ENCODE measurements at regions not wholly inside any gene's neighbourhood (a gene's known extent, or its start where the extent isn't known, plus 50 kb on each side); places are given as distances from the start of the nearest gene placed in this dataset.

- no peak for TF ChIP-seq JUND (IDR thresholded peaks at IDR 0.05; ENCODE audit: low read depth)
- in situ Hi-C loops (cut with HindIII; ENCODE audit: low pct_unique_long_range_greater_than_20kb, low sequenced_read_pairs) = no loop called here
- DNase-seq (ENCODE audit: low read depth in 1 of 2, low spot score in 1 of 2) = no peak
Measured at GRCh38 chr13:106722620-106723019, 154.7 kb upstream of the ARGLU1 start.

- TF ChIP-seq JUND (IDR thresholded peaks at IDR 0.05; ENCODE audit: low read depth) = no peak
- no peak for DNase-seq (ENCODE audit: low read depth in 1 of 2, low spot score in 1 of 2)
- in situ Hi-C loops (cut with HindIII; ENCODE audit: low pct_unique_long_range_greater_than_20kb, low sequenced_read_pairs) = no loop called here
Measured at GRCh38 chr13:106721599-106721998, 153.7 kb upstream of the ARGLU1 start.

- TF ChIP-seq JUND (IDR thresholded peaks at IDR 0.05; ENCODE audit: low read depth) = no peak
- no peak for DNase-seq (ENCODE audit: low read depth in 1 of 2, low spot score in 1 of 2)
- in situ Hi-C loops (cut with HindIII; ENCODE audit: low pct_unique_long_range_greater_than_20kb, low sequenced_read_pairs) = no loop called here
Measured at GRCh38 chr13:106714271-106714982, 146.5 kb upstream of the ARGLU1 start.

GRCh38 chr13:106712381-106712780, 144.4 kb upstream of the ARGLU1 start:
- no peak for TF ChIP-seq JUND (IDR thresholded peaks at IDR 0.05; ENCODE audit: low read depth)
- DNase-seq (ENCODE audit: low read depth in 1 of 2, low spot score in 1 of 2) = no peak
- in situ Hi-C loops (cut with HindIII; ENCODE audit: low pct_unique_long_range_greater_than_20kb, low sequenced_read_pairs) = no loop called here

- no peak for DNase-seq (ENCODE audit: low read depth in 1 of 2, low spot score in 1 of 2)
- TF ChIP-seq JUND (IDR thresholded peaks at IDR 0.05; ENCODE audit: low read depth) = no peak
- in situ Hi-C loops (cut with HindIII; ENCODE audit: low pct_unique_long_range_greater_than_20kb, low sequenced_read_pairs) = no loop called here
Measured at GRCh38 chr13:106710266-106710665, 142.3 kb upstream of the ARGLU1 start.

DNA sequence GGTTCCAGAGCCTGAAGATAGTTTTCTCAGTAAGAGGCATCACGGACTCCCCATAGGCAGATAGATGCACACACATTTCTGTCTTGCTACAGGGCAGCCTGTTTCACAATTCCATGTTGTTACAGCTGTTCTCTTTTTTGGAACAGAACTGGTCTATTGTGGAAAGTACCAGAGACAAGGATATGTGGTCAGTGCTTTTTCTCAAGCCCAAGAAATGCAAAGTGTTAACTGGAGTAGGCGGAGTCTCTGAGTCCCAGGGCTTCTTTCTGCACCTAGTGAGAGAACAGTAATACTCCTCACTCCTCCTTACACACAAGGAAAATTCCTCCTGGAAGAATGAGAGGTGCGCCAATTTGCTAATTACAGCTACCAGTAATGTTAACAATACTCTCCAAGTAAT, 141.6 kb upstream of the ARGLU1 start:
- TF ChIP-seq JUND (IDR thresholded peaks at IDR 0.05; ENCODE audit: low read depth) = no peak
- in situ Hi-C loops (cut with HindIII; ENCODE audit: low pct_unique_long_range_greater_than_20kb, low sequenced_read_pairs) = no loop called here
- no peak for DNase-seq (ENCODE audit: low read depth in 1 of 2, low spot score in 1 of 2)

- in situ Hi-C loops (cut with HindIII; ENCODE audit: low pct_unique_long_range_greater_than_20kb, low sequenced_read_pairs) = no loop called here
- no peak for DNase-seq (ENCODE audit: low read depth in 1 of 2, low spot score in 1 of 2)
- TF ChIP-seq JUND (IDR thresholded peaks at IDR 0.05; ENCODE audit: low read depth) = no peak
Measured at GRCh38 chr13:106702505-106702904, 134.6 kb upstream of the ARGLU1 start.

GRCh38 chr13:106701771-106702341, 133.9 kb upstream of the ARGLU1 start:
- DNase-seq (ENCODE audit: low read depth in 1 of 2, low spot score in 1 of 2) = no peak
- in situ Hi-C loops (cut with HindIII; ENCODE audit: low pct_unique_long_range_greater_than_20kb, low sequenced_read_pairs) = no loop called here
- no peak for TF ChIP-seq JUND (IDR thresholded peaks at IDR 0.05; ENCODE audit: low read depth)

DNA sequence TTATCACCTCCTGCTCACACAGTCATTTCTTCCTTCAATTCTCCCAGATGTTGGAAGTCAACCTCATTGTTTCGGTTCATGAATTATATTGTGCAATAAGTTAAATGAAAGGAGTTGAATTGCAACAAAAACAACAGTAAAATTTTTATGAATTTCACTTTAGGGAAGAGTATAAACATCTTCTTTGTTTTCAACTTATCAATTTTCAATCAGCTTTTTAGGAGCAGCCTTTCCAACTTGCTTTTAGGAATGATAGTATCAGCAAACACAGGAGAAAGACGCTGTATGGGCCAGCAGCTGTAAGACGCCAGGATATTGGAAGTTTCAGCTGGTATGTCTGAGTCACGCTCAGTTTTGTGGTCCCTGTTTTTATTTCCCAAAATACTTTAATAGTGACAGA, 132.5 kb upstream of the ARGLU1 start:
- no peak for TF ChIP-seq JUND (IDR thresholded peaks at IDR 0.05; ENCODE audit: low read depth)

DNA sequence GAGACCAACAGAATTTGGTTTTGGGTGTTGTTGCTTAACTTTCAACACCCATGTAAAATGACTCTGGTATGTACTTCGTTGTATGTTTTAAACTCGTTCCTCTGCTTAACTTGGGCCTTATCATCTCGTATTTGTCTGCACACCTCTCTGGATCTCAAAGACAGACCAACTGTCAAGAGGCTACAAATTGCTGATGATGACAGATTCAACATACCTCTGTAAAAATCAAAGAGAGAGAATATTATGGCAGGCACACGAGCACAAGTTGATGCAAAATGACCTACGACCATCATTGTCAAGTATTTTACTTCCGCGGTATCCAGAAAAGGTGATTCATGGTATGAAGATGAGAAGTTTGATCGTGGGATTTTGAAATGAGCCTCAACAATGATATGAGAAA, 132.1 kb upstream of the ARGLU1 start:
- in situ Hi-C loops (cut with HindIII; ENCODE audit: low pct_unique_long_range_greater_than_20kb, low sequenced_read_pairs) = no loop called here

More for the DNA sequence above, 132.5 kb upstream of the ARGLU1 start:
- in situ Hi-C loops (cut with HindIII; ENCODE audit: low pct_unique_long_range_greater_than_20kb, low sequenced_read_pairs) = no loop called here
- DNase-seq (ENCODE audit: low read depth in 1 of 2, low spot score in 1 of 2) = peak in 1 of 2 experiments; percentile 6

DNA sequence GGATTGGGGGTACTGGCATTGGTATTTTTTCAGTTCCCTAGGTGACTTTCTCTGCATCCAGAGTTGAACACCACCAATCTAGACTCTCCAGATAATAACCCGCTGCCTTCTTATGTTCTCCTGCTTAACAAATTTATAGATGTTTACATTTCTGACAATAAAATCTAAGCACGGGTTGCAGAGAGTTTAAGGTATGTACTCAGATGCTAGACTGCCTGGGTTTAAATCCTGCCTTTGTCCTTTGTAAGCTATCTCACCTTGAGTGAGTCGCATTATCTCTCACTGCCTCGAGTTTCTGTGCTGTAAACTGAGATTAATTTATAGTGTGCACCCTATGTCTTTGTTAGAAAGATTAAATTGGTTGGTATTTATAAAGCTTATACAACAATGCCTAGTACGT, 131.4 kb upstream of the ARGLU1 start:
- in situ Hi-C loops (cut with HindIII; ENCODE audit: low pct_unique_long_range_greater_than_20kb, low sequenced_read_pairs) = no loop called here
- no peak for DNase-seq (ENCODE audit: low read depth in 1 of 2, low spot score in 1 of 2)

More for the DNA sequence above, 132.1 kb upstream of the ARGLU1 start:
- no peak for DNase-seq (ENCODE audit: low read depth in 1 of 2, low spot score in 1 of 2)
- TF ChIP-seq JUND (IDR thresholded peaks at IDR 0.05; ENCODE audit: low read depth) = no peak

DNA sequence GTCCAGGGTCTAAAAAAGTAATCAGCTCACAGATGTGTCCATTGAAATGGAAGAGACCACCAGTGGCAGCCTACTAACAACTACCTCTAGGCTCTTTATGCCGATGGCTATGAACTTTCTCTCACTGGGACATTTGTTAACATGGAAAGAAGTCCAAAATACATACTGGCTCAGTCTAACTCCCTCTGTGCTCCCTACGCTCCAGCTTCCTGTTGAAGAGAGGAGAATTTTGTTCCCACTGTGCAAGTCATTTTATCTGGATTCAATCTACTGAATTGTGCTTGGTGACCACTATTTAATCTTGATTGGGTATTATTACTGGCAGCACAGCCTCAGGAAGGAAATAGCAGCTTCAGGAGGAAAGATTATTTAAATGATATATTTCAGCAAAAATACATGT, 128.8 kb upstream of the ARGLU1 start:
- in situ Hi-C loops (cut with HindIII; ENCODE audit: low pct_unique_long_range_greater_than_20kb, low sequenced_read_pairs) = no loop called here
- no peak for TF ChIP-seq JUND (IDR thresholded peaks at IDR 0.05; ENCODE audit: low read depth)
- DNase-seq (ENCODE audit: low read depth in 1 of 2, low spot score in 1 of 2) = no peak

More for the DNA sequence above, 131.4 kb upstream of the ARGLU1 start:
- no peak for TF ChIP-seq JUND (IDR thresholded peaks at IDR 0.05; ENCODE audit: low read depth)

GRCh38 chr13:106696140-106696539, 128.2 kb upstream of the ARGLU1 start:
- in situ Hi-C loops (cut with HindIII; ENCODE audit: low pct_unique_long_range_greater_than_20kb, low sequenced_read_pairs) = no loop called here
- TF ChIP-seq JUND (IDR thresholded peaks at IDR 0.05; ENCODE audit: low read depth) = no peak
- DNase-seq (ENCODE audit: low read depth in 1 of 2, low spot score in 1 of 2) = no peak

DNA sequence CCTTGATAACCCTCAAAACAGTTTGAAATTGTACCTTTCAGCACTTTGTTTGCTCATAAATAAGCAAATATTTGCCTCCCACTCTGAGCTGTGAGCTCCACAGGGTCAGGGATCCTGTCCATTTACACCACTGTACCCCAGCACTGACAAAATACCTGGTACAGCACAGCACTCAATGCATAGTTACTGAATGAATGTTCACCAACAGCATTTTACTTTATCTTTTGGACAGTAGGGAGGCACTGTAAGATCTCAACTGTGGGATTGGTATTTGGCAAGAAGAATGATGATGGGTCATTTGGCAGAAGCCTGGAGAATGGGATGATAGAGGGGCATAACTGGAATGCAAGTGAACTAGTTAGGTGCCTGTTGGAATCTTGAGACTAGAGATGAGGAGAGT, 127.2 kb upstream of the ARGLU1 start:
- no peak for TF ChIP-seq JUND (IDR thresholded peaks at IDR 0.05; ENCODE audit: low read depth)
- in situ Hi-C loops (cut with HindIII; ENCODE audit: low pct_unique_long_range_greater_than_20kb, low sequenced_read_pairs) = no loop called here
- no peak for DNase-seq (ENCODE audit: low read depth in 1 of 2, low spot score in 1 of 2)
